Uterus (tissue), 3 donors: ENCODE measurements at regions not wholly inside any gene's neighbourhood (a gene's known extent, or its start where the extent isn't known, plus 50 kb on each side); places are given as distances from the start of the nearest gene placed in this dataset.
"Not testable (repeated sequence)": the region's sequence is repeated elsewhere in the genome, so short reads cannot be mapped to it uniquely, and the experiment has no call there.

Experiments
- DNase-seq, 2 donors: peaks; one replicate each; pipeline ENCODE4 v3.0.0-alpha.2; 2019 to 2020
- H3K27ac ChIP-seq, 2 donors: fragments of 200-600 bp; sonication (generic); 1 replicate in 1 of 2; 2 replicates in 1 of 2; pipeline ENCODE4 v1.5.1; 2016 to 2018
- H3K27me3 ChIP-seq, 2 donors: fragments of 200-600 bp; sonication (generic); one replicate each; pipeline ENCODE4 v1.5.1; 2018 to 2019; ENCODE audit warnings: control low read depth in 1 of 2
- H3K36me3 ChIP-seq, 2 donors: fragments of 200-600 bp; sonication (generic); one replicate each; pipeline ENCODE4 v1.5.1; 2019; ENCODE audit warnings: control low read depth in 1 of 2
- H3K4me1 ChIP-seq, 2 donors: fragments of 200-600 bp; sonication (generic); one replicate each; pipeline ENCODE4 v1.5.1; 2018 to 2019; ENCODE audit warnings: control low read depth in 1 of 2
- H3K4me3 ChIP-seq, 2 donors: fragments of 200-600 bp; sonication (generic); 1 replicate in 1 of 2; 2 replicates in 1 of 2; pipeline ENCODE4 v1.5.1; 2018 to 2019; ENCODE audit warnings: mild to moderate bottlenecking in 1 of 2
- H3K9me3 ChIP-seq, 2 donors: fragments of 200-600 bp; sonication (generic); one replicate each; pipeline ENCODE4 v1.5.1; 2019; ENCODE audit warnings: control low read depth in 1 of 2
- CTCF ChIP-seq, 4 experiments: fragments of 200-600 bp in 2 of 4; fragments of 450-650 bp in 2 of 4; sonication (generic) in 2 of 4; IDR thresholded peaks; one replicate each; pipeline ENCODE4 v1.5.1; 2016 to 2019; ENCODE audit warnings: antibody characterized with exemption in 4 of 4, mild to moderate bottlenecking in 2 of 4, moderate library complexity in 1 of 4
- POLR2A ChIP-seq, 2 donors: fragments of 450-650 bp; IDR thresholded peaks; one replicate each; pipeline ENCODE4 v1.6.1; 2016; ENCODE audit warnings: antibody characterized with exemption in 2 of 2, mild to moderate bottlenecking in 1 of 2, moderate library complexity in 1 of 2
- intact Hi-C: fragments of 100-400 bp; cut with DNase I; formaldehyde crosslinking; loops from one replicate; pipeline ENCODE4 v1.15.1; 2023; ENCODE audit warnings: low total_unique reads
- donor health status: DM: yes; HTN: yes; CAD: no.

- intact Hi-C loops, result no loop called here
- Histone ChIP-seq H3K4me1 (no peaks in the 10 kb centered on the region), H3K27me3 (no peaks in the 10 kb centered on the region), H3K36me3 (no peaks in the 10 kb centered on the region), H3K4me3 (no peak overlapping the region), H3K9me3 (no peaks in the 10 kb centered on the region), H3K27ac (no peak overlapping the region)
- TF ChIP-seq POLR2A (IDR thresholded peaks at IDR 0.05) (no peak), CTCF (IDR thresholded peaks at IDR 0.05) (no peak)
- no peak for DNase-seq
These were observed 123.8 kb upstream of the RAB4A start for GRCh38 chr1:229147072-229147471.

- no peak overlapping the region for H3K4me3 ChIP-seq
- intact Hi-C loops, result no loop called here
- no peaks in the 10 kb centered on the region for H3K9me3 ChIP-seq
- no peak for DNase-seq
- H3K27ac ChIP-seq, result no peak overlapping the region
- no peaks in the 10 kb centered on the region for H3K4me1 ChIP-seq
- H3K27me3 ChIP-seq, result no peaks in the 10 kb centered on the region
- no peak for TF ChIP-seq CTCF (IDR thresholded peaks at IDR 0.05)
- TF ChIP-seq POLR2A (IDR thresholded peaks at IDR 0.05), result no peak
- no peaks in the 10 kb centered on the region for H3K36me3 ChIP-seq
These were observed 122.8 kb upstream of the RAB4A start for GRCh38 chr1:229148041-229148671.

GRCh38 chr1:229148743-229149142 is 122.2 kb upstream of the RAB4A start:
- intact Hi-C loops, result no loop called here

GRCh38 chr1:229149435-229149834 is 121.5 kb upstream of the RAB4A start:
- no peak overlapping the region for H3K27ac ChIP-seq
- no peaks in the 10 kb centered on the region for H3K9me3 ChIP-seq
- no peaks in the 10 kb centered on the region for H3K4me1 ChIP-seq
- TF ChIP-seq POLR2A (IDR thresholded peaks at IDR 0.05) (no peak), CTCF (IDR thresholded peaks at IDR 0.05) (no peak)
- no peaks in the 10 kb centered on the region for H3K27me3 ChIP-seq
- H3K4me3 ChIP-seq, result no peak overlapping the region
- no peaks in the 10 kb centered on the region for H3K36me3 ChIP-seq
- no peak for DNase-seq
- intact Hi-C loops, result no loop called here

More at GRCh38 chr1:229148743-229149142, 122.2 kb upstream of the RAB4A start:
- H3K4me3 ChIP-seq, result no peak overlapping the region
- H3K9me3 ChIP-seq, result no peaks in the 10 kb centered on the region
- no peak for DNase-seq
- H3K36me3 ChIP-seq, result no peaks in the 10 kb centered on the region
- H3K27ac ChIP-seq, result no peak overlapping the region
- H3K4me1 ChIP-seq, result no peaks in the 10 kb centered on the region
- no peaks in the 10 kb centered on the region for H3K27me3 ChIP-seq
- TF ChIP-seq CTCF (IDR thresholded peaks at IDR 0.05) (no peak), POLR2A (IDR thresholded peaks at IDR 0.05) (no peak)

- no peaks in the 10 kb centered on the region for H3K4me1 ChIP-seq
- H3K27me3 ChIP-seq, result no peaks in the 10 kb centered on the region
- H3K27ac ChIP-seq, result no peak overlapping the region
- TF ChIP-seq CTCF (IDR thresholded peaks at IDR 0.05) (no peak), POLR2A (IDR thresholded peaks at IDR 0.05) (no peak)
- no peak for DNase-seq
- no peak overlapping the region for H3K4me3 ChIP-seq
- intact Hi-C loops, result no loop called here
- H3K9me3 ChIP-seq, result no peaks in the 10 kb centered on the region
- no peaks in the 10 kb centered on the region for H3K36me3 ChIP-seq
These were observed 120.4 kb upstream of the RAB4A start for GRCh38 chr1:229150518-229150917.

- H3K4me1 ChIP-seq, H3K27me3 ChIP-seq, H3K4me3 ChIP-seq, H3K36me3 ChIP-seq, H3K9me3 ChIP-seq, intact Hi-C loops, H3K27ac ChIP-seq, DNase-seq: not testable (repeated sequence)
These were observed 119.5 kb upstream of the RAB4A start for GRCh38 chr1:229151412-229151811.
